B cell (primary cell): ENCODE measurements at regions not wholly inside any gene's neighbourhood (a gene's known extent, or its start where the extent isn't known, plus 50 kb on each side); places are given as distances from the start of the nearest gene placed in this dataset.

ENCODE experiments used
- ATAC-seq: fragments of 200-7000 bp; cut with Tn5 transposase; one replicate; pipeline ENCODE4 v1.10.0; 2021; ENCODE audit warnings: low read depth, mild to moderate bottlenecking, moderate number of reproducible peaks, moderate library complexity
- CTCF ChIA-PET: fragments of 350-600 bp; sonication (Branson Sonifier 250); formaldehyde crosslinking; loops from one replicate; lab custom pipeline; 2021; ENCODE audit warnings: antibody characterized with exemption, inconsistent platforms; lab: Charles Lee
- POLR2A ChIA-PET: fragments of 350-600 bp; sonication (Branson Sonifier 250); formaldehyde crosslinking; loops from one replicate; lab custom pipeline; 2021; ENCODE audit warnings: antibody characterized with exemption; lab: Charles Lee
- DNase-seq: peaks from one replicate; pipeline ENCODE4 v3.0.0; 2013
- H2AFZ ChIP-seq: 2 replicates; pipeline ENCODE4 v1.6.1; 2012; ENCODE audit warnings: mild to moderate bottlenecking, low read depth, low read length; ENCODE audit not compliant: insufficient read depth, poor library complexity, severe bottlenecking
- H3K27ac ChIP-seq, 2 donors: 1 replicate in 1 of 2; 2 replicates in 1 of 2; pipeline ENCODE4 v1.5.1; 2012 to 2013; ENCODE audit warnings: low read length in 2 of 2, mild to moderate bottlenecking in 2 of 2, moderate library complexity in 1 of 2
- H3K27me3 ChIP-seq, 4 experiments: fragments of 200-600 bp in 1 of 4; sonication (generic) in 1 of 4; replicated peaks in 1 of 4; 1 replicate in 2 of 4; 2 replicates in 2 of 4; pipeline versions ENCODE4 v1.6.1 to v1.7.0; 2013 to 2016; ENCODE audit warnings: low read length in 3 of 4, mild to moderate bottlenecking in 2 of 4, mixed read lengths in 1 of 4, moderate library complexity in 1 of 4; ENCODE audit not compliant: insufficient read depth in 4 of 4, control insufficient read depth in 3 of 4; ENCODE audit errors: control extremely low read depth in 1 of 4
- H3K36me3 ChIP-seq, 2 experiments: replicated peaks in 1 of 2; 1 replicate in 1 of 2; 2 replicates in 1 of 2; pipeline versions ENCODE4 v1.6.1 to v1.7.1; 2013; ENCODE audit warnings: low read length in 1 of 2; ENCODE audit not compliant: insufficient read depth in 2 of 2, control insufficient read depth in 1 of 2; ENCODE audit errors: control extremely low read depth in 1 of 2, extremely low read depth in 1 of 2
- H3K4me1 ChIP-seq, 2 donors: fragments of 200-600 bp in 1 of 2; sonication (generic) in 1 of 2; 1 replicate in 1 of 2; 2 replicates in 1 of 2; pipeline versions ENCODE4 v1.5.1 to v1.6.1; 2013 to 2017; ENCODE audit warnings: low read length in 2 of 2; ENCODE audit not compliant: control insufficient read depth in 2 of 2, insufficient read depth in 2 of 2
- H3K4me2 ChIP-seq: replicated peaks from 2 replicates; pipeline ENCODE3; 2012; ENCODE audit warnings: mild to moderate bottlenecking, low read depth, low read length; ENCODE audit not compliant: poor library complexity, severe bottlenecking
- H3K4me3 ChIP-seq, 5 experiments: fragments of 200-600 bp in 1 of 5; sonication (generic) in 1 of 5; 1 replicate in 3 of 5; 2 replicates in 2 of 5; pipeline versions ENCODE4 v1.5.1 to v1.7.0; 2011 to 2016; ENCODE audit warnings: low read length in 4 of 5, mild to moderate bottlenecking in 4 of 5, low read depth in 2 of 5, control low read depth in 1 of 5, moderate library complexity in 1 of 5; ENCODE audit not compliant: insufficient read depth in 1 of 5; ENCODE audit errors: control extremely low read depth in 1 of 5, extremely low read depth in 1 of 5
- H3K79me2 ChIP-seq: fragments of 200-600 bp; sonication (generic); one replicate; pipeline ENCODE4 v1.6.0; 2016; ENCODE audit warnings: low read length; ENCODE audit not compliant: control insufficient read depth, insufficient read depth
- H3K9ac ChIP-seq: fragments of 200-600 bp; sonication (generic); 2 replicates; pipeline ENCODE4 v1.6.1; 2017; ENCODE audit warnings: mild to moderate bottlenecking, low read length, moderate library complexity
- H3K9me3 ChIP-seq, 3 donors: one replicate each; pipeline versions ENCODE4 v1.6.1 to v1.7.1; 2013; ENCODE audit warnings: low read length in 2 of 3; ENCODE audit not compliant: control insufficient read depth in 2 of 3, insufficient read depth in 1 of 3; ENCODE audit errors: control extremely low read depth in 1 of 3
- H4K20me1 ChIP-seq: 2 replicates; pipeline ENCODE4 v1.6.0; 2012; ENCODE audit warnings: mild to moderate bottlenecking, low read length; ENCODE audit not compliant: insufficient read depth, control insufficient read depth, poor library complexity, severe bottlenecking
- H3K27ac Mint-ChIP-seq: one replicate; pipeline ENCODE4 v1.8.0; 2021; ENCODE audit warnings: mixed read lengths
- H3K27me3 Mint-ChIP-seq: one replicate; pipeline ENCODE4 v1.8.0; 2021; ENCODE audit warnings: mixed read lengths
- H3K4me1 Mint-ChIP-seq: one replicate; pipeline ENCODE4 v1.8.0; 2021; ENCODE audit warnings: mixed read lengths
- H3K4me3 Mint-ChIP-seq: one replicate; pipeline ENCODE4 v1.8.0; 2021; ENCODE audit warnings: mixed read lengths
- H3K9me3 Mint-ChIP-seq: one replicate; pipeline ENCODE4 v1.8.0; 2022; ENCODE audit warnings: mixed read lengths; ENCODE audit not compliant: insufficient read depth
- EZH2 ChIP-seq: IDR thresholded peaks from 2 replicates; pipeline ENCODE4 v1.6.1; 2012; ENCODE audit warnings: borderline replicate concordance, low read depth, mild to moderate bottlenecking, moderate library complexity, low read length; ENCODE audit not compliant: insufficient read depth, poor library complexity, severe bottlenecking
- WGBS: methylation state at CpG from one replicate; pipeline ENCODE4 v1.1.5; 2013; ENCODE audit warnings: missing lambda C conversion rate; ENCODE audit not compliant: insufficient coverage; 5-methylcytosine and 5-hydroxymethylcytosine counted together
- intact Hi-C: fragments of 100-400 bp; cut with micrococcal nuclease; formaldehyde crosslinking; loops from one replicate; pipeline ENCODE4 v1.10.0; 2022
- TF ChIP-seq, protein P1 (sequence below): fragments of 200-600 bp; IDR thresholded peaks from one replicate; pipeline ENCODE4 v1.8.0; 2022; ENCODE audit warnings: antibody characterized with exemption, mild to moderate bottlenecking

DNA sequence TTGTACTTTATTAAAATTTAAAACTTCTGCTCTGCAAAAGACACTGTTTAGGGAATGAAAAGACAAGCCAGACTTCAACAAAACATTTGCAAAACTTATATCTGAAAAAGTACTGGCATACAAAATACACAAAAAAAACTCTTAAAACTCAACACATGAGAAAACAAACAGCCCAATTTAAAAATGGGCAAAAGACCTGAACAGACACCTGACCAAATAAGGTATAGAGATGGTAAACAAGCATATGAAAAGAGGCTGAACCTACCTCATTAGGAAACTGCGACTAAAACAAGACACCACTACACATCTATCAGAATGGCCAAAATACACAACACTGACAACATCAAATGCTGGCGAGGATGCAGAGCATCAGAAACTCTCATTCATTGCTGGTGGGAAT is 54.4 kb upstream of the LMX1B start:
- WGBS, result 94% methylated on average over 2 of the region's 2 CpGs
- ChIA-PET CTCF (interaction anchor here (0.8 to 13.3 kb wide), 10 partner anchors 28 to 87 kb away, joined by 3 to 420 read pairs (median 9); no protein-coding TSS in a partner anchor), POLR2A (no interaction called here)
- no peaks in the 10 kb centered on the region for H3K4me1 Mint-ChIP-seq
- Histone ChIP-seq H3K79me2 (no peaks in the 10 kb centered on the region), H3K27ac (no peak overlapping the region), H4K20me1 (no peaks in the 10 kb centered on the region), H3K4me1 (no peaks in the 10 kb centered on the region), H3K9me3 (peaks cover 0 to 5% (median 0%) of the 10 kb centered on the region in 3 donors), H3K4me2 (no peak overlapping the region), H3K27me3 (peaks cover 0 to 31% (median 11%) of the 10 kb centered on the region in 4 experiments), H3K9ac (no peak overlapping the region), H3K4me3 (no peak overlapping the region), H3K36me3 (no peaks in the 10 kb centered on the region), H2AFZ (no peak overlapping the region)
- H3K4me3 Mint-ChIP-seq, result no peak overlapping the region
- no peak overlapping the region for H3K27ac Mint-ChIP-seq
- no peaks in the 10 kb centered on the region for H3K9me3 Mint-ChIP-seq
- DNase-seq (no peak), ATAC-seq (no peak)
- peaks cover 35% of the 10 kb centered on the region for H3K27me3 Mint-ChIP-seq
- intact Hi-C loops, result no loop called here
- TF ChIP-seq, protein P1, sequence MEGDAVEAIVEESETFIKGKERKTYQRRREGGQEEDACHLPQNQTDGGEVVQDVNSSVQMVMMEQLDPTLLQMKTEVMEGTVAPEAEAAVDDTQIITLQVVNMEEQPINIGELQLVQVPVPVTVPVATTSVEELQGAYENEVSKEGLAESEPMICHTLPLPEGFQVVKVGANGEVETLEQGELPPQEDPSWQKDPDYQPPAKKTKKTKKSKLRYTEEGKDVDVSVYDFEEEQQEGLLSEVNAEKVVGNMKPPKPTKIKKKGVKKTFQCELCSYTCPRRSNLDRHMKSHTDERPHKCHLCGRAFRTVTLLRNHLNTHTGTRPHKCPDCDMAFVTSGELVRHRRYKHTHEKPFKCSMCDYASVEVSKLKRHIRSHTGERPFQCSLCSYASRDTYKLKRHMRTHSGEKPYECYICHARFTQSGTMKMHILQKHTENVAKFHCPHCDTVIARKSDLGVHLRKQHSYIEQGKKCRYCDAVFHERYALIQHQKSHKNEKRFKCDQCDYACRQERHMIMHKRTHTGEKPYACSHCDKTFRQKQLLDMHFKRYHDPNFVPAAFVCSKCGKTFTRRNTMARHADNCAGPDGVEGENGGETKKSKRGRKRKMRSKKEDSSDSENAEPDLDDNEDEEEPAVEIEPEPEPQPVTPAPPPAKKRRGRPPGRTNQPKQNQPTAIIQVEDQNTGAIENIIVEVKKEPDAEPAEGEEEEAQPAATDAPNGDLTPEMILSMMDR, result no peak
- TF ChIP-seq EZH2, result no peak

DNA sequence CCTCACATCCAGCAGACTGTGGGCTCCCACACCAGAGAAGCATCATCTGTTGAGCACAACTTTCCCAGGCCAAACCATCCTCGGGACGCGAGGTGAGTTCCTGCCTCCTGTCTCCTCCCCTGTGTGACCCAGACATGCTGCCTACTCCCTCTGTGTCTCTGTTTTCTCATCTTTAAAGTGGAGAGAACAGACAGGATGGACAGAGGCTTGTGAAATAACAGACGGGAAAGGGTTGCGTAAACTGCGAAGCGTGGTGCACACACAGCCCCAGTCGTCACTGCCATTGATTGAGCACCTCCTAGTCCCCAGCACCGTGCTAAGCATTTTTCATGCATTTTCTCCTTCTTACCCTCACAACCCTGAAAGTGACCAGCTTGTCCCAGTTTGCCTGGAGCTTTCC is 52.1 kb upstream of the LMX1B start:
- Histone ChIP-seq H3K4me1 (no peaks in the 10 kb centered on the region), H4K20me1 (no peaks in the 10 kb centered on the region), H3K27me3 (peaks cover 0 to 49% (median 11%) of the 10 kb centered on the region in 4 experiments), H3K4me3 (no peak overlapping the region), H3K27ac (no peak overlapping the region), H3K79me2 (no peaks in the 10 kb centered on the region), H2AFZ (no peak overlapping the region), H3K36me3 (no peaks in the 10 kb centered on the region), H3K4me2 (no peak overlapping the region), H3K9ac (no peak overlapping the region), H3K9me3 (no peaks in the 10 kb centered on the region)
- no peak for DNase-seq
- CTCF ChIA-PET, result interaction anchor here (0.6 to 2.8 kb wide), 3 partner anchors 61 to 1937 kb away, joined by 3 to 30 read pairs (median 8); no protein-coding TSS in a partner anchor
- TF ChIP-seq EZH2, result no peak
- no peak for ATAC-seq
- H3K27ac Mint-ChIP-seq, result no peak overlapping the region
- H3K27me3 Mint-ChIP-seq, result peaks cover 47% of the 10 kb centered on the region
- no peak overlapping the region for H3K4me3 Mint-ChIP-seq
- POLR2A ChIA-PET, result no interaction called here
- no peaks in the 10 kb centered on the region for H3K9me3 Mint-ChIP-seq
- intact Hi-C loops, result loop anchor here (10.0 kb wide), 1 partner anchor 237 kb away; the partner anchor contains the start of gene MVB12B
- WGBS, result 65% methylated on average over 8 of the region's 9 CpGs
- H3K4me1 Mint-ChIP-seq, result no peaks in the 10 kb centered on the region
